Gastroesophageal sphincter (tissue), 4 donors: ENCODE measurements at regions not wholly inside any gene's neighbourhood (a gene's known extent, or its start where the extent isn't known, plus 50 kb on each side); places are given as distances from the start of the nearest gene placed in this dataset.

ENCODE experiments used
- ATAC-seq: fragments of 150-250 bp; one replicate; pipeline ENCODE4 v1.9.1; 2016; ENCODE audit warnings: mild to moderate bottlenecking, moderate library complexity
- H3K27ac ChIP-seq, 4 donors: fragments of 200-600 bp; sonication (generic) in 3 of 4; 1 replicate in 3 of 4; 2 replicates in 1 of 4; pipeline ENCODE4 v1.5.1; 2016 to 2019
- H3K27me3 ChIP-seq: fragments of 200-600 bp; sonication (generic); one replicate; pipeline ENCODE4 v1.5.1; 2019
- H3K36me3 ChIP-seq, 2 donors: fragments of 200-600 bp; sonication (generic); one replicate each; pipeline ENCODE4 v1.5.1; 2019; ENCODE audit warnings: control low read depth in 1 of 2
- H3K4me1 ChIP-seq, 3 donors: fragments of 200-600 bp; sonication (generic); 1 replicate in 2 of 3; 2 replicates in 1 of 3; pipeline ENCODE4 v1.5.1; 2016 to 2019; ENCODE audit warnings: control low read depth in 2 of 3
- H3K4me3 ChIP-seq, 2 donors: fragments of 200-600 bp; sonication (generic); one replicate each; pipeline ENCODE4 v1.5.1; 2019; ENCODE audit warnings: mild to moderate bottlenecking in 1 of 2, moderate library complexity in 1 of 2
- H3K9me3 ChIP-seq, 3 donors: fragments of 200-600 bp; sonication (generic); one replicate each; pipeline ENCODE4 v1.5.1; 2017 to 2019; ENCODE audit warnings: control low read depth in 2 of 3
- CTCF ChIP-seq, 4 experiments: fragments of 200-600 bp in 2 of 4; fragments of 450-650 bp in 2 of 4; sonication (generic) in 1 of 4; IDR thresholded peaks; one replicate each; pipeline ENCODE4 v1.5.1; 2017 to 2019; ENCODE audit warnings: antibody characterized with exemption in 4 of 4, mild to moderate bottlenecking in 2 of 4, moderate library complexity in 2 of 4
- EP300 ChIP-seq: sonication (generic); formaldehyde crosslinking; IDR thresholded peaks from one replicate; pipeline ENCODE4 v1.6.1; 2017; ENCODE audit warnings: antibody characterized with exemption, mild to moderate bottlenecking
- POLR2A ChIP-seq, 2 donors: fragments of 450-650 bp; IDR thresholded peaks; one replicate each; pipeline ENCODE4 v1.6.1; 2017; ENCODE audit warnings: antibody characterized with exemption in 2 of 2, mild to moderate bottlenecking in 2 of 2, moderate library complexity in 1 of 2
- POLR2AphosphoS5 ChIP-seq: sonication (generic); formaldehyde crosslinking; IDR thresholded peaks from one replicate; pipeline ENCODE4 v1.6.1; 2017; ENCODE audit warnings: antibody characterized with exemption
- WGBS, 2 donors: methylation state at CpG; one replicate each; pipeline ENCODE4 v1.1.5; 2018; ENCODE audit warnings: low coverage in 1 of 2; 5-methylcytosine and 5-hydroxymethylcytosine counted together

GRCh38 chr12:25001311-25001710 is 52.4 kb upstream of the BCAT1 start:
- H3K27me3 ChIP-seq = no peaks in the 10 kb centered on the region
- H3K9me3 ChIP-seq = no peaks in the 10 kb centered on the region
- WGBS, 2 donors = 64 to 72% methylated on average over 2 of the region's 2 CpGs
- H3K4me1 ChIP-seq = peaks cover 0 to 22% (median 6%) of the 10 kb centered on the region in 3 donors
- no peak for TF ChIP-seq POLR2A (IDR thresholded peaks at IDR 0.05)
- no peak for TF ChIP-seq POLR2AphosphoS5
- no peak for TF ChIP-seq CTCF (IDR thresholded peaks at IDR 0.05)
- no peak for TF ChIP-seq EP300
- H3K27ac ChIP-seq = no peak overlapping the region
- no peak overlapping the region for H3K4me3 ChIP-seq
- no peak for ATAC-seq
- H3K36me3 ChIP-seq = no peaks in the 10 kb centered on the region
